Erythroblast (primary cell): ENCODE measurements at regions not wholly inside any gene's neighbourhood (a gene's known extent, or its start where the extent isn't known, plus 50 kb on each side); places are given as distances from the start of the nearest gene placed in this dataset.

ENCODE experiments used
- GATA1 ChIP-seq: IDR thresholded peaks from 2 replicates; pipeline ENCODE4 v1.6.1; 2011; ENCODE audit warnings: low read depth, mild to moderate bottlenecking, control low read depth, low read length, moderate library complexity
- POLR2A ChIP-seq: IDR thresholded peaks from 2 replicates; pipeline ENCODE4 v1.6.1; 2011; ENCODE audit warnings: mild to moderate bottlenecking, low read length

- TF ChIP-seq POLR2A (no peak), GATA1 (no peak)
Measured at GRCh38 chr20:59424976-59425375, 124.6 kb downstream of the EDN3 start.
